Liver (tissue), 8 donors: ENCODE measurements at regions not wholly inside any gene's neighbourhood (a gene's known extent, or its start where the extent isn't known, plus 50 kb on each side); places are given as distances from the start of the nearest gene placed in this dataset.
A peak's percentile ranks its signal among the peaks of the same experiment; 100 is the strongest.

Experiments used
- DNase-seq: peaks from one replicate; pipeline ENCODE4 v3.0.0-alpha.2; 2017; ENCODE audit warnings: low spot score
- H3K27ac ChIP-seq, 2 donors: one replicate each; pipeline ENCODE4 v1.7.0; 2013; ENCODE audit warnings: inconsistent platforms in 2 of 2, low read length in 2 of 2, control low read depth in 1 of 2, low read depth in 1 of 2, mild to moderate bottlenecking in 1 of 2
- H3K27me3 ChIP-seq, 4 donors: one replicate each; pipeline versions ENCODE4 v1.6.1 to v1.7.0; 2013; ENCODE audit warnings: low read length in 3 of 4, inconsistent platforms in 1 of 4, mild to moderate bottlenecking in 1 of 4, moderate library complexity in 1 of 4; ENCODE audit not compliant: control insufficient read depth in 4 of 4, insufficient read depth in 4 of 4
- H3K36me3 ChIP-seq, 4 donors: one replicate each; pipeline versions ENCODE4 v1.6.1 to v1.7.0; 2013; ENCODE audit warnings: low read length in 3 of 4, mild to moderate bottlenecking in 3 of 4, low read depth in 1 of 4, moderate library complexity in 1 of 4; ENCODE audit not compliant: control insufficient read depth in 4 of 4, insufficient read depth in 3 of 4
- H3K4me1 ChIP-seq, 4 donors: one replicate each; pipeline versions ENCODE4 v1.6.1 to v1.7.0; 2013; ENCODE audit warnings: low read length in 3 of 4, mild to moderate bottlenecking in 3 of 4, moderate library complexity in 1 of 4; ENCODE audit not compliant: control insufficient read depth in 4 of 4, insufficient read depth in 4 of 4
- H3K4me3 ChIP-seq, 3 donors: one replicate each; pipeline versions ENCODE4 v1.6.1 to v1.7.0; 2013; ENCODE audit warnings: low read length in 3 of 3, control low read depth in 1 of 3, low read depth in 1 of 3, mild to moderate bottlenecking in 1 of 3
- H3K9ac ChIP-seq, 2 donors: one replicate each; pipeline ENCODE4 v1.7.0; 2013; ENCODE audit warnings: low read length in 2 of 2, mild to moderate bottlenecking in 2 of 2, moderate library complexity in 2 of 2, control low read depth in 1 of 2, low read depth in 1 of 2
- H3K9me3 ChIP-seq, 4 donors: one replicate each; pipeline versions ENCODE4 v1.6.1 to v1.7.0; 2013; ENCODE audit warnings: low read length in 3 of 4; ENCODE audit not compliant: control insufficient read depth in 4 of 4
- EGR1 ChIP-seq, 2 donors: IDR thresholded peaks; 2 replicates each; pipeline ENCODE4 v1.6.1; 2016 to 2018; ENCODE audit warnings: antibody characterized with exemption in 2 of 2, low read depth in 2 of 2
- FOXA1 ChIP-seq: IDR thresholded peaks from 2 replicates; pipeline ENCODE4 v1.6.1; 2016; ENCODE audit warnings: antibody characterized with exemption
- FOXA2 ChIP-seq: IDR thresholded peaks from 2 replicates; pipeline ENCODE4 v1.6.1; 2016; ENCODE audit warnings: antibody characterized with exemption
- GABPA ChIP-seq, 2 donors: IDR thresholded peaks in 1 of 2; conservative IDR thresholded peaks in 1 of 2; 2 replicates each; pipeline ENCODE4 v1.6.1; 2016; ENCODE audit warnings: antibody characterized with exemption in 2 of 2, mild to moderate bottlenecking in 1 of 2, moderate library complexity in 1 of 2
- HNF4A ChIP-seq, 2 donors: conservative IDR thresholded peaks; 2 replicates each; pipeline ENCODE4 v1.6.1; 2016; ENCODE audit warnings: antibody characterized with exemption in 2 of 2, mild to moderate bottlenecking in 2 of 2
- HNF4G ChIP-seq: IDR thresholded peaks from 2 replicates; pipeline ENCODE4 v1.6.1; 2016; ENCODE audit warnings: antibody characterized with exemption
- JUND ChIP-seq, 2 donors: IDR thresholded peaks; 2 replicates each; pipeline ENCODE4 v1.6.1; 2016; ENCODE audit warnings: antibody characterized with exemption in 2 of 2
- MAX ChIP-seq: IDR thresholded peaks from 2 replicates; pipeline ENCODE4 v1.6.1; 2016; ENCODE audit warnings: antibody characterized with exemption
- NR2F2 ChIP-seq: IDR thresholded peaks from 2 replicates; pipeline ENCODE4 v1.6.1; 2016; ENCODE audit warnings: antibody characterized with exemption
- RAD21 ChIP-seq, 2 donors: IDR thresholded peaks; 2 replicates each; pipeline ENCODE4 v1.6.1; 2016; ENCODE audit warnings: antibody characterized with exemption in 2 of 2, mild to moderate bottlenecking in 2 of 2
- RXRA ChIP-seq, 2 donors: IDR thresholded peaks; 2 replicates each; pipeline ENCODE4 v1.6.1; 2017 to 2018; ENCODE audit warnings: antibody characterized with exemption in 2 of 2, mild to moderate bottlenecking in 1 of 2
- SP1 ChIP-seq: IDR thresholded peaks from 2 replicates; pipeline ENCODE4 v1.6.1; 2018; ENCODE audit warnings: antibody characterized with exemption, mild to moderate bottlenecking
- YY1 ChIP-seq: IDR thresholded peaks from 2 replicates; pipeline ENCODE4 v1.6.1; 2016; ENCODE audit warnings: antibody characterized with exemption, mild to moderate bottlenecking
- WGBS: extraction: QIAGEN DNeasy Blood & Tissue Kit; methylation state at CpG from one replicate; pipeline ENCODE4 v1.1.7; 2013; 5-methylcytosine and 5-hydroxymethylcytosine counted together
- TF ChIP-seq, protein P1 (sequence below): IDR thresholded peaks from 2 replicates; pipeline ENCODE4 v1.6.1; 2016; ENCODE audit warnings: antibody characterized with exemption
- TF ChIP-seq, protein P2 (sequence below): IDR thresholded peaks from 2 replicates; pipeline ENCODE4 v1.6.1; 2016; ENCODE audit warnings: antibody characterized with exemption, mild to moderate bottlenecking
- TF ChIP-seq, protein P3 (sequence below): IDR thresholded peaks from 2 replicates; pipeline ENCODE4 v1.6.1; 2016; ENCODE audit warnings: antibody characterized with exemption
- TF ChIP-seq, protein P4 (sequence below): fragments of 150-350 bp; IDR thresholded peaks from 2 replicates; pipeline ENCODE4 v1.5.1; 2017; ENCODE audit warnings: improper control_type of control experiment, low read depth, low read length; ENCODE audit not compliant: missing input control
- donor health status: healthy.
- donor health status: healthy.
- donor health status: healthy.
- donor health status: healthy.
- donor health status: healthy.

DNA sequence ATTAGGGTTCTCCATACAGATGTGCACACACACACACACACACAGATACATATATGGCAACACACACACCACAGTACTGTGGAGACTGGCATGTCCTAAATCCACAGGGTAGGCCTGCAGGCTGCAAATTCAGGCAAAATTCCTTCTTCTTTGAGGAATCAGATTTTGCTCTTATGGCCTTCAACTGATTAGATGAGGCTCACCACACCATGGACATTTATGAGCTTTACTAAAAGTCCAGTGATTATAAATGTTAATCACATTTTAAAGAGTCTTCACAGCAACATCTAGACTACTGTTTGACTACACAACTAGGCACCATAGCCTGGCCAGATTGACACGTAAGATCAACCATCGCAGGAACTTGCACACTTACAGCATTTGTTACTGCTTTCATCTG, 140.3 kb upstream of the UBE3A start:
- H3K9me3 ChIP-seq, result peaks cover 0 to 8% (median 2%) of the 10 kb centered on the region in 4 donors
- 98% methylated on average over 2 of the region's 2 CpGs for WGBS
- H3K9ac ChIP-seq, result no peak overlapping the region
- H3K27me3 ChIP-seq, result no peaks in the 10 kb centered on the region
- no peak overlapping the region for H3K27ac ChIP-seq
- H3K4me1 ChIP-seq, result no peaks in the 10 kb centered on the region
- TF ChIP-seq MAX, result no peak
- TF ChIP-seq, protein P1, sequence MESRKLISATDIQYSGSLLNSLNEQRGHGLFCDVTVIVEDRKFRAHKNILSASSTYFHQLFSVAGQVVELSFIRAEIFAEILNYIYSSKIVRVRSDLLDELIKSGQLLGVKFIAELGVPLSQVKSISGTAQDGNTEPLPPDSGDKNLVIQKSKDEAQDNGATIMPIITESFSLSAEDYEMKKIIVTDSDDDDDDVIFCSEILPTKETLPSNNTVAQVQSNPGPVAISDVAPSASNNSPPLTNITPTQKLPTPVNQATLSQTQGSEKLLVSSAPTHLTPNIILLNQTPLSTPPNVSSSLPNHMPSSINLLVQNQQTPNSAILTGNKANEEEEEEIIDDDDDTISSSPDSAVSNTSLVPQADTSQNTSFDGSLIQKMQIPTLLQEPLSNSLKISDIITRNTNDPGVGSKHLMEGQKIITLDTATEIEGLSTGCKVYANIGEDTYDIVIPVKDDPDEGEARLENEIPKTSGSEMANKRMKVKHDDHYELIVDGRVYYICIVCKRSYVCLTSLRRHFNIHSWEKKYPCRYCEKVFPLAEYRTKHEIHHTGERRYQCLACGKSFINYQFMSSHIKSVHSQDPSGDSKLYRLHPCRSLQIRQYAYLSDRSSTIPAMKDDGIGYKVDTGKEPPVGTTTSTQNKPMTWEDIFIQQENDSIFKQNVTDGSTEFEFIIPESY, result no peak
- TF ChIP-seq RXRA (IDR thresholded peaks at IDR 0.05), result no peak
- TF ChIP-seq, protein P2, sequence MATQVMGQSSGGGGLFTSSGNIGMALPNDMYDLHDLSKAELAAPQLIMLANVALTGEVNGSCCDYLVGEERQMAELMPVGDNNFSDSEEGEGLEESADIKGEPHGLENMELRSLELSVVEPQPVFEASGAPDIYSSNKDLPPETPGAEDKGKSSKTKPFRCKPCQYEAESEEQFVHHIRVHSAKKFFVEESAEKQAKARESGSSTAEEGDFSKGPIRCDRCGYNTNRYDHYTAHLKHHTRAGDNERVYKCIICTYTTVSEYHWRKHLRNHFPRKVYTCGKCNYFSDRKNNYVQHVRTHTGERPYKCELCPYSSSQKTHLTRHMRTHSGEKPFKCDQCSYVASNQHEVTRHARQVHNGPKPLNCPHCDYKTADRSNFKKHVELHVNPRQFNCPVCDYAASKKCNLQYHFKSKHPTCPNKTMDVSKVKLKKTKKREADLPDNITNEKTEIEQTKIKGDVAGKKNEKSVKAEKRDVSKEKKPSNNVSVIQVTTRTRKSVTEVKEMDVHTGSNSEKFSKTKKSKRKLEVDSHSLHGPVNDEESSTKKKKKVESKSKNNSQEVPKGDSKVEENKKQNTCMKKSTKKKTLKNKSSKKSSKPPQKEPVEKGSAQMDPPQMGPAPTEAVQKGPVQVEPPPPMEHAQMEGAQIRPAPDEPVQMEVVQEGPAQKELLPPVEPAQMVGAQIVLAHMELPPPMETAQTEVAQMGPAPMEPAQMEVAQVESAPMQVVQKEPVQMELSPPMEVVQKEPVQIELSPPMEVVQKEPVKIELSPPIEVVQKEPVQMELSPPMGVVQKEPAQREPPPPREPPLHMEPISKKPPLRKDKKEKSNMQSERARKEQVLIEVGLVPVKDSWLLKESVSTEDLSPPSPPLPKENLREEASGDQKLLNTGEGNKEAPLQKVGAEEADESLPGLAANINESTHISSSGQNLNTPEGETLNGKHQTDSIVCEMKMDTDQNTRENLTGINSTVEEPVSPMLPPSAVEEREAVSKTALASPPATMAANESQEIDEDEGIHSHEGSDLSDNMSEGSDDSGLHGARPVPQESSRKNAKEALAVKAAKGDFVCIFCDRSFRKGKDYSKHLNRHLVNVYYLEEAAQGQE, result no peak
- no peak for TF ChIP-seq GABPA (IDR thresholded peaks at IDR 0.05 in 1 of 2, conservative IDR thresholded peaks at IDR 0.05 in 1 of 2)
- TF ChIP-seq, protein P3, sequence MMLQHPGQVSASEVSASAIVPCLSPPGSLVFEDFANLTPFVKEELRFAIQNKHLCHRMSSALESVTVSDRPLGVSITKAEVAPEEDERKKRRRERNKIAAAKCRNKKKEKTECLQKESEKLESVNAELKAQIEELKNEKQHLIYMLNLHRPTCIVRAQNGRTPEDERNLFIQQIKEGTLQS, result no peak
- TF ChIP-seq, protein P4, sequence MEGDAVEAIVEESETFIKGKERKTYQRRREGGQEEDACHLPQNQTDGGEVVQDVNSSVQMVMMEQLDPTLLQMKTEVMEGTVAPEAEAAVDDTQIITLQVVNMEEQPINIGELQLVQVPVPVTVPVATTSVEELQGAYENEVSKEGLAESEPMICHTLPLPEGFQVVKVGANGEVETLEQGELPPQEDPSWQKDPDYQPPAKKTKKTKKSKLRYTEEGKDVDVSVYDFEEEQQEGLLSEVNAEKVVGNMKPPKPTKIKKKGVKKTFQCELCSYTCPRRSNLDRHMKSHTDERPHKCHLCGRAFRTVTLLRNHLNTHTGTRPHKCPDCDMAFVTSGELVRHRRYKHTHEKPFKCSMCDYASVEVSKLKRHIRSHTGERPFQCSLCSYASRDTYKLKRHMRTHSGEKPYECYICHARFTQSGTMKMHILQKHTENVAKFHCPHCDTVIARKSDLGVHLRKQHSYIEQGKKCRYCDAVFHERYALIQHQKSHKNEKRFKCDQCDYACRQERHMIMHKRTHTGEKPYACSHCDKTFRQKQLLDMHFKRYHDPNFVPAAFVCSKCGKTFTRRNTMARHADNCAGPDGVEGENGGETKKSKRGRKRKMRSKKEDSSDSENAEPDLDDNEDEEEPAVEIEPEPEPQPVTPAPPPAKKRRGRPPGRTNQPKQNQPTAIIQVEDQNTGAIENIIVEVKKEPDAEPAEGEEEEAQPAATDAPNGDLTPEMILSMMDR, result no peak
- no peak for TF ChIP-seq RAD21 (IDR thresholded peaks at IDR 0.05)
- TF ChIP-seq FOXA2, result no peak
- no peak for TF ChIP-seq NR2F2
- TF ChIP-seq SP1, result no peak
- no peak for TF ChIP-seq HNF4G
- no peak for TF ChIP-seq YY1
- TF ChIP-seq JUND (IDR thresholded peaks at IDR 0.05), result no peak
- TF ChIP-seq FOXA1, result no peak
- TF ChIP-seq EGR1 (IDR thresholded peaks at IDR 0.05; ENCODE audit: low read depth in 2 of 2), result no peak
- no peak for TF ChIP-seq HNF4A (conservative IDR thresholded peaks at IDR 0.05)
- H3K4me3 ChIP-seq, result peak overlapping the region in 1 of 3 donors; percentile 11
- H3K36me3 ChIP-seq, result no peaks in the 10 kb centered on the region
- DNase-seq, result no peak

DNA sequence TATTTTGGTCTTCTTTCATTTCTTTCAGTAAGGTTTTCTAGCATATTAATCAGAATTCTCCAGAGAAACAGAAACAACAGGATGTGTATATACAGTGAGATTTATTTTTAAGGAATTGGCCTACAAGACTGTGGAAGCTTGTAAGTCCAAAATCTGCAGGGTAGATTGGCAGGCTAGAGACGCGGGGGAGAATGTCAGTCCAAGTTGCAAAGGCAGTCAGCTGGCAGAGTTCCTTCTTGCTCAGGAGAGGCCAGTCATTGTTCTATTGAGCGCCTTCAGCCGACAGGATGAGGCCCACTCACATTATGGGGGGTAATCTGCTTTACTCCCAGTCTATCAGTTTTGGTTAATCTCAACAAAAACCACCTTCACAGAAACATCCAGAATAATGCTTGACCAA, 133.4 kb upstream of the UBE3A start:
- no peak overlapping the region for H3K27ac ChIP-seq
- TF ChIP-seq FOXA2 (no peak), HNF4G (no peak), JUND (IDR thresholded peaks at IDR 0.05) (no peak)
- TF ChIP-seq, protein P4, result no peak
- TF ChIP-seq, protein P2, result no peak
- H3K9me3 ChIP-seq, result no peaks in the 10 kb centered on the region
- 76% methylated on average over 4 of the region's 4 CpGs for WGBS
- H3K4me3 ChIP-seq, result no peak overlapping the region
- H3K4me1 ChIP-seq, result no peaks in the 10 kb centered on the region
- no peaks in the 10 kb centered on the region for H3K27me3 ChIP-seq
- no peak overlapping the region for H3K9ac ChIP-seq
- DNase-seq, result no peak
- H3K36me3 ChIP-seq, result no peaks in the 10 kb centered on the region
